ENCODE measurements at regions not wholly inside any gene's neighbourhood (a gene's known extent, or its start where the extent isn't known, plus 50 kb on each side); places are given as distances from the start of the nearest gene placed in this dataset.
"Not testable (repeated sequence)": the region's sequence is repeated elsewhere in the genome, so short reads cannot be mapped to it uniquely, and the experiment has no call there.

DNA sequence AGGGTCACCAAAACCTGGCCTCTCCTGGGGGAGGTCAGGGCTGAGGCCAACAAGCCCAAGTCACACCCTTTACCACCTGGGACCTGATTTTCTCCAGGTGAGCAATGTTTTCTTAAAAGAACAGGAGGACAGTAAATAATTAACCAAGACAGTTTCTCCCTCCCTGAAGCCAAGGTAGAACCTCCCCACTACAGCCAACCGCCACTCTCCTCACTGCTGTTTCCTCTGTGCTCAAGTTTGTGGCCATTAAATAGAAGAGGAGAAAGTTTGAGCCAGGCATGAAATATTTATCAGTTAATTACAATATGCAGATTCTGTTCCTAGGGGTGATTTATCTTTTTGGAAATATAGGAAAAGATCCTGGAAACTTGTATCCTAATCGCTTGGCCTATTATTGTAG lies 150.6 kb upstream of the ANKRD20A1 start:
- DNase-seq (ENCODE audit: extremely low read depth in 1 of 11, low read depth in 9 of 11, low spot score in 4 of 11) = not testable (repeated sequence)

- not testable (repeated sequence) for DNase-seq (ENCODE audit: extremely low read depth in 1 of 11, low read depth in 9 of 11, low spot score in 4 of 11)
Measured at GRCh38 chr9:67711429-67711828, 147.3 kb upstream of the ANKRD20A1 start.

DNA sequence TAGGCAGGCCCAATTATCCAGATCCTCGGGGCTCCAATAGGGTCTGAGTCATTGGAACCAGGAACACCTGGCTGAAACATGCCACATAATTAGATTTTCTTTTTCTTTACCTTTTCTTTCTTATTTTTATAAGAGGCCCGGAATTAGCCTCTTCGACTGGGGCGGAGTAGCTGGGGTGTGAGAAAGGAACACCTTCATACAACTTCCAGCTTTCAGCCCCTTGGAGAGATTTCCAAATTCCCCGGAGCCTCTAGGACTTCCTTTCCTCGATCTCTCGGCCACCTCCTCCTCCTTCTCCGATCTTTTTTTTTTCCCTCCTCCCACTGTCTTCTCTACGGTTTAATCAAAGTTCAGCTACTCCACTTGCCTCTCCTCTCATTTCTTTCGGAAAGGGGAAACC lies 146.8 kb upstream of the ANKRD20A1 start:
- DNase-seq (ENCODE audit: extremely low read depth in 1 of 11, low read depth in 9 of 11, low spot score in 4 of 11) = peak in 2 of 11 donors; percentile 2 to 12

DNA sequence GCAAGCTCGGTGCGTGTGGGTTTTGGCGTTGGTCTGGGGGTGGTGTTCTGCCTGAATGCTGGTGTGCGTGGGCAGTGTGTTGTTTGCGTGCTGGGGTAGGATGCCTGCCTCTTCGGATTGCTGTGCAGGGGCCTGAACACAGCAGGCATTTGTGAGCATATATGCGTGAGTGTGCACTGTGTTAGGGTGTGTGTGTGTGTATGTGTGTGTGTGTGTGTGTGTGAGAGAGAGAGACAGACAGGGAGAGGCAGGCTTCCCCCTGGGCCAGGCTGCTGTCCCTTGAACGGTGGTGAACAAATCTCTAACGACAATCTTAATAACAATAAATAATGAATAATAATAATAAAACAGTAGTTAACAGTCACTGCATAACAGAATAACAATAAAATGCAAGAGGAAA lies 145.8 kb upstream of the ANKRD20A1 start:
- not testable (repeated sequence) for DNase-seq (ENCODE audit: extremely low read depth in 1 of 11, low read depth in 9 of 11, low spot score in 4 of 11)

GRCh38 chr9:67717830-67718388 lies 140.8 kb upstream of the ANKRD20A1 start:
- not testable (repeated sequence) for DNase-seq (ENCODE audit: extremely low read depth in 1 of 11, low read depth in 9 of 11, low spot score in 4 of 11)

GRCh38 chr9:67720491-67720890 lies 138.2 kb upstream of the ANKRD20A1 start:
- not testable (repeated sequence) for DNase-seq (ENCODE audit: extremely low read depth in 1 of 11, low read depth in 9 of 11, low spot score in 4 of 11)

DNA sequence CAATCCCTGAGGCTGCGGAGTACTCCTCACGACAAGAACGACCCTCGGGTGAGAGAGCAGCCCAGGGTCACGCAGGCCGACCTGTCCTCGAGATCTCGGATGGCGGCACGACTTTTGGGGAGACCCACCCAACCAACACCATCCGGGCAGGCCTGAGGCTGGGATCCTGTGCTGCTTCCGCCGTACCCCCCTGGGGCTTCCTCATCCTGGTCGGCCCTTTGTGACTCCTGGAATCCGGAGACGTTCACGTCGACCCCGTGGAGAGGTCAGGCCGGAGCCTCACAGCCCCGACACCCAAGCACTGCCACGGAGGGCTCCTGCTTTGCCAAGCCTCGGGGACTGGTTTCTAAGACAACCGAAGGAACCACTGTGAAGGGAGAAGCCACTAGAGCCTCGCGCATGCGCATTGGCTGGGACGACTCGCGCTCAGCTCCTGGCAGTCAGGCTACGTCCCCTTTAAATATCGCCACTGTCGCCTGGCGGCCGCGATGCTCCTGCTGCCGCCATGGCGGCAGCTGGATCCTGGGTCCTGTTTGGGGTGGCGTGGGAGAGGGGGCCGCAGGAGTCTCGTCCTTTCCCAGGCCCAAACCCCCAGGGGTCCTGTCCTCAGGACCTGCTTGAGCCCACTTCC lies 136.2 kb upstream of the ANKRD20A1 start:
- DNase-seq (ENCODE audit: extremely low read depth in 1 of 11, low read depth in 9 of 11, low spot score in 4 of 11) = not testable (repeated sequence)

- DNase-seq (ENCODE audit: extremely low read depth in 1 of 11, low read depth in 9 of 11, low spot score in 4 of 11) = not testable (repeated sequence)
Measured at GRCh38 chr9:67723185-67723584, 135.5 kb upstream of the ANKRD20A1 start.

- DNase-seq (ENCODE audit: extremely low read depth in 1 of 11, low read depth in 9 of 11, low spot score in 4 of 11) = not testable (repeated sequence)
Measured at GRCh38 chr9:67724885-67725284, 133.8 kb upstream of the ANKRD20A1 start.

DNA sequence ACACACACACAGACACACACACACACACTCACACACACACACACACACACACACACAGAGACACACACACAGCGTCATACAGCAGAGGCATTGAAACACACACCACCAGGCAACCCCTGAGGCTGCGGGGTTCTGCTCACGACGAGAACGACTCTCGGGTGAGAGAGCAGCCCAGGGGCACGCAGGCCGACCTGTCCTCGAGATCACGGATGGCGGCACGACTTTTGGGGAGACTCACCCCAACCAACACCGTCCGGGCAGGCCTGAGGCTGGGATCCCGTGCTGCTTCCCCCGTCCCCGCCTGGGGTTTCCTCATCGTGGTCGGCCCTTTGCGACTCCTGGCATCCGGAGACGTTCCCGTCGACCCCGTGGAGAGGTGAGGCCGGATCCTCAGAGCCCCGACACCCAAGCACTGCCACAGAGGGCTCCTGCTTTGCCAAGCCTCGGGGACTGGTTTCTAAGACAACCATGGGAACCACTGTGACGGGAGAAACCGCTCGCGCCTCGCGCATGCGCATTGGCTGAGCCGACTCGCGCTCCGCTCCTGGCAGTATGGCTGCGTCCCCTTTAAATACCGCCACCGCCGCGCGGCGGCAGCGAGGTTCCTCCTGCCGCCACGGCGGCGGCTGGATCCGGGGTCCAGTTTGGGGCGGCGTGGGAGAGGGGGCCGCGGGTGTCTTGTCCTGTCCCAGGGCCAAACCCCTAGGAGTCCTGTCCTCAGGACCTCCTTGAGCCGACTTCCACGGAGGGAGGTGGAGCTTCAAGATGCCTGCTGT lies 132.3 kb upstream of the ANKRD20A1 start:
- DNase-seq (ENCODE audit: extremely low read depth in 1 of 11, low read depth in 9 of 11, low spot score in 4 of 11) = not testable (repeated sequence)

- not testable (repeated sequence) for DNase-seq (ENCODE audit: extremely low read depth in 1 of 11, low read depth in 9 of 11, low spot score in 4 of 11)
Measured at GRCh38 chr9:67763133-67763532, 95.6 kb upstream of the ANKRD20A1 start.

GRCh38 chr9:67771807-67772206 lies 86.9 kb upstream of the ANKRD20A1 start:
- DNase-seq (ENCODE audit: extremely low read depth in 1 of 11, low read depth in 9 of 11, low spot score in 4 of 11) = not testable (repeated sequence)

DNA sequence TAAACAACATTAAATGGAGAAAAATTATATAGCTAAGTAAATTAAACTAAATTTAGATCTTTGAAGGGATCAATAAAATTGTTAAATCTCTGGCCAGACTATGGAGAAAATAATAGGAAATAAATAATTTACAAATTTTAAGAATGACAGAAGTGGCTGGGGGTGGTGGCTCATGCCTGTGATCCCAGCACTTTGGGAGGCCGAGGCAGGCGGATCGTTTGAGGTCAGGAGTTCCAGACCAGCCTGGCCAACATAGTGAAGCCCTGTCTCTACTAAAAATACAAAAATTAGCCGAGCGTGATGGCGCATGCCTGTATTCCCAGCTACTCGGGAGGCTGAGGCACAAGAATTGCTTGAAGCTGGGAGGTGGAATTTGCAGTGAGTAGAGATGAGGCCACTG lies 58.6 kb upstream of the ANKRD20A1 start:
- DNase-seq (ENCODE audit: extremely low read depth in 1 of 11, low read depth in 9 of 11, low spot score in 4 of 11) = not testable (repeated sequence)

All from renal cortex interstitium (tissue), 11 donors.